Gastrocnemius medialis (tissue), 4 donors: ENCODE measurements at regions not wholly inside any gene's neighbourhood (a gene's known extent, or its start where the extent isn't known, plus 50 kb on each side); places are given as distances from the start of the nearest gene placed in this dataset.

Experiments
- ATAC-seq, 2 donors: fragments of 150-250 bp; one replicate each; pipeline ENCODE4 v1.9.1; 2016
- DNase-seq, 2 donors: peaks; one replicate each; pipeline ENCODE4 v3.0.0-alpha.2; 2019
- H3K27ac ChIP-seq, 4 donors: fragments of 200-600 bp; sonication (generic); 1 replicate in 1 of 4; 2 replicates in 3 of 4; pipeline ENCODE4 v1.5.1; 2016 to 2018; ENCODE audit warnings: mild to moderate bottlenecking in 2 of 4, moderate library complexity in 1 of 4
- H3K27me3 ChIP-seq, 3 donors: fragments of 200-600 bp; sonication (generic) in 2 of 3; 1 replicate in 1 of 3; 2 replicates in 2 of 3; pipeline versions ENCODE4 v1.5.1 to v1.6.0; 2016 to 2019; ENCODE audit warnings: mild to moderate bottlenecking in 1 of 3, moderate library complexity in 1 of 3
- H3K36me3 ChIP-seq, 2 donors: fragments of 200-600 bp; sonication (generic) in 1 of 2; one replicate each; pipeline ENCODE4 v1.5.1; 2017 to 2018
- H3K4me1 ChIP-seq, 2 donors: fragments of 200-600 bp; sonication (generic) in 1 of 2; one replicate each; pipeline ENCODE4 v1.5.1; 2016 to 2017; ENCODE audit warnings: mild to moderate bottlenecking in 2 of 2
- H3K4me3 ChIP-seq, 4 donors: fragments of 200-600 bp; sonication (generic) in 3 of 4; 1 replicate in 1 of 4; 2 replicates in 3 of 4; pipeline ENCODE4 v1.5.1; 2016 to 2019; ENCODE audit warnings: mild to moderate bottlenecking in 2 of 4
- H3K9me3 ChIP-seq, 3 donors: fragments of 200-600 bp; sonication (generic) in 2 of 3; 1 replicate in 1 of 3; 2 replicates in 2 of 3; pipeline ENCODE4 v1.5.1; 2016 to 2019
- POLR2A ChIP-seq, 2 donors: fragments of 450-650 bp; IDR thresholded peaks; one replicate each; pipeline ENCODE4 v1.6.1; 2017; ENCODE audit warnings: antibody characterized with exemption in 2 of 2, mild to moderate bottlenecking in 2 of 2, moderate library complexity in 2 of 2
- in situ Hi-C, 4 donors: fragments of 200-750 bp; cut with MboI; loops; one replicate each; pipeline versions ENCODE4 v1.15.0 to v1.8.0; 2017; ENCODE audit warnings: low sequenced_read_pairs in 4 of 4
- intact Hi-C: fragments of 100-400 bp; cut with DNase I; formaldehyde crosslinking; loops from one replicate; pipeline ENCODE4 v1.15.1; 2023; ENCODE audit warnings: low total_unique reads
- TF ChIP-seq, protein P1 (sequence below), 5 experiments: fragments of 450-650 bp in 3 of 5; fragments of 200-600 bp in 2 of 5; sonication (generic) in 2 of 5; IDR thresholded peaks in 4 of 5; conservative IDR thresholded peaks in 1 of 5; 1 replicate in 4 of 5; 2 replicates in 1 of 5; pipeline ENCODE4 v1.5.1; 2016 to 2019; ENCODE audit warnings: antibody characterized with exemption in 5 of 5, mild to moderate bottlenecking in 3 of 5, moderate library complexity in 3 of 5

DNA sequence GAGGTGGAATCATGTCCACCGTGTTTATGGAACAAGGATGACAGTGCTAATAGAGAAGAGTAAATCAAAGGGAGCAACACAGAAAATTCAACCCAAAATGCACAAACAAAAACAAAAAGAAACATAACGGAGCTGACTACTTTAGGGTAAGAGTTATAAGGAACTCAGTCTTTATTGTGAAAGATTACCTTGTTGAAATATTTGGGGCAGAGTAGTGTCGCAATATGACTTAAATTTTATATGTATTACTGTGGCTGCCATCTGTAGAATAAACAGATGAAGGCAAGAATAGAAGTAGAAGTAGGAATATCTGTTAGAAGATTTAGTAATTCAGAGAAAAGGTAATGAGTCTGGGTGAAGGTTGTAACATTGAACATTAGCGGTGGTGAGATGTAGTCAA is 913.9 kb downstream of the BRINP3 start:
- TF ChIP-seq, protein P1, sequence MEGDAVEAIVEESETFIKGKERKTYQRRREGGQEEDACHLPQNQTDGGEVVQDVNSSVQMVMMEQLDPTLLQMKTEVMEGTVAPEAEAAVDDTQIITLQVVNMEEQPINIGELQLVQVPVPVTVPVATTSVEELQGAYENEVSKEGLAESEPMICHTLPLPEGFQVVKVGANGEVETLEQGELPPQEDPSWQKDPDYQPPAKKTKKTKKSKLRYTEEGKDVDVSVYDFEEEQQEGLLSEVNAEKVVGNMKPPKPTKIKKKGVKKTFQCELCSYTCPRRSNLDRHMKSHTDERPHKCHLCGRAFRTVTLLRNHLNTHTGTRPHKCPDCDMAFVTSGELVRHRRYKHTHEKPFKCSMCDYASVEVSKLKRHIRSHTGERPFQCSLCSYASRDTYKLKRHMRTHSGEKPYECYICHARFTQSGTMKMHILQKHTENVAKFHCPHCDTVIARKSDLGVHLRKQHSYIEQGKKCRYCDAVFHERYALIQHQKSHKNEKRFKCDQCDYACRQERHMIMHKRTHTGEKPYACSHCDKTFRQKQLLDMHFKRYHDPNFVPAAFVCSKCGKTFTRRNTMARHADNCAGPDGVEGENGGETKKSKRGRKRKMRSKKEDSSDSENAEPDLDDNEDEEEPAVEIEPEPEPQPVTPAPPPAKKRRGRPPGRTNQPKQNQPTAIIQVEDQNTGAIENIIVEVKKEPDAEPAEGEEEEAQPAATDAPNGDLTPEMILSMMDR (IDR thresholded peaks at IDR 0.05 in 4 of 5, conservative IDR thresholded peaks at IDR 0.05 in 1 of 5) = no peak
- TF ChIP-seq POLR2A (IDR thresholded peaks at IDR 0.05) = no peak
- H3K9me3 ChIP-seq = no peaks in the 10 kb centered on the region
- in situ Hi-C loops (no loop called here), intact Hi-C loops (no loop called here)
- no peak overlapping the region for H3K4me3 ChIP-seq
- no peaks in the 10 kb centered on the region for H3K27me3 ChIP-seq
- H3K36me3 ChIP-seq = no peaks in the 10 kb centered on the region
- DNase-seq (no peak), ATAC-seq (no peak)
- no peak overlapping the region for H3K27ac ChIP-seq
- no peaks in the 10 kb centered on the region for H3K4me1 ChIP-seq

DNA sequence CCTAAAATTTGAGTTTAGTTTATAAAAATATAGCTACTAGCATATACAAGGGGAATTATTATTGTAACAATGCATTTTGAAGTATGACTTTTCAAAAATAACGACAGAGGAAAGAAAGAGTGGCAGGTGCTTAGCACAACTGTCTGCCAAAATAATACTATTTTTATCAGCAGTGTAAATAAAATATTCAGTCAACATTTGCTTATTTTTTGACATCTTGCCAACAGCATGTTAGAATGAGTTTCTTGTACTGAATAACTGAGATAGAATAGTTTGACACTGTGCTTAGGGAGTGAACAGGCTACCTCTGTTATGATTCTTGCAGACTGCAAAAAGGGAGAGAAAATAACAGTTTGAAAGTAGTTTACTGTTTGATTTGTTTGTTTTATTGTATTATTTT is 909.8 kb downstream of the BRINP3 start:
- Histone ChIP-seq H3K27me3 (no peaks in the 10 kb centered on the region), H3K4me3 (no peak overlapping the region), H3K4me1 (no peaks in the 10 kb centered on the region), H3K9me3 (no peaks in the 10 kb centered on the region), H3K36me3 (no peaks in the 10 kb centered on the region), H3K27ac (no peak overlapping the region)
- no peak for TF ChIP-seq POLR2A (IDR thresholded peaks at IDR 0.05)
- TF ChIP-seq, protein P1 (IDR thresholded peaks at IDR 0.05 in 4 of 5, conservative IDR thresholded peaks at IDR 0.05 in 1 of 5) = no peak
- in situ Hi-C loops (no loop called here), intact Hi-C loops (no loop called here)
- DNase-seq = no peak
- ATAC-seq = no peak

DNA sequence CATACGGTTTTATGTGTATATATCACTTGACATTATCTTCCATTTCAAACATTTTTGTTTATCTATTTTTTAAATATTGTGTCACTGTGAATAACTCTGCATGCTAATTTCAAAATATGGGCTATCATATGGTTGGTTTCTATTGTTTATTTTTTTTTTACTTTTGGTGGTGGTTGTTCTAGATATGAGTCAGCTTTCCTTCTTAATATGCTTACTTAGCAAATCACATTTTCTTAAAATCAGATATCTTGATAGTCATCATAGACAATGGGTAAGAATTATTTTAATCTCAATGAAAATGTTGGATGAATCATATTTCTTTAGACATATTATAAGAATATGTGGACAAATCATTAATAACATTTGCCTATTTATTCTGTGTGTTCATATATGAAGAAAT is 881.5 kb downstream of the BRINP3 start:
- TF ChIP-seq, protein P1 (IDR thresholded peaks at IDR 0.05 in 4 of 5, conservative IDR thresholded peaks at IDR 0.05 in 1 of 5) = no peak
- no peak for TF ChIP-seq POLR2A (IDR thresholded peaks at IDR 0.05)
- ATAC-seq (no peak), DNase-seq (no peak)
- H3K4me3 ChIP-seq = no peak overlapping the region
- no peaks in the 10 kb centered on the region for H3K27me3 ChIP-seq
- H3K36me3 ChIP-seq = no peaks in the 10 kb centered on the region
- no peaks in the 10 kb centered on the region for H3K9me3 ChIP-seq
- intact Hi-C loops (no loop called here), in situ Hi-C loops (no loop called here)
- no peaks in the 10 kb centered on the region for H3K4me1 ChIP-seq
- H3K27ac ChIP-seq = no peak overlapping the region

DNA sequence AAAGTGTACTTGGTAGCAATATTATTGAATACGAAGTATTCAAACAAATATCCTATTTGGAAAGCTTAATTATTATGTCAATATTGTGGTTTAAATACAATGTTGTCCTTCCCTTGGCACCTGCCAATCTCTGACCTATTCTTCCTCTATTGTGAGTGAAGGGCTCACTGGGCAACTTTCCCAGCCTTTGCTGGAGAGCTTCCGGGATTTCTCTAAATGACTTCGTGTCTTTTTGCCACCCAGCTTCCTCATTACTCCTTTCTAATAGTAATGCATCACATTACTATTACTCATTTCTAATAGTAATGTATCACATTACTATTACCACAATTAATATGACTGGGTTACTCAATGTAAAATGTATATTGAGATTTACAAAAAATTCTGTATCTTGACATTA is 880.6 kb downstream of the BRINP3 start:
- no peaks in the 10 kb centered on the region for H3K36me3 ChIP-seq
- no peaks in the 10 kb centered on the region for H3K27me3 ChIP-seq
- ATAC-seq (no peak), DNase-seq (no peak)
- H3K4me3 ChIP-seq = no peak overlapping the region
- no peak overlapping the region for H3K27ac ChIP-seq
- TF ChIP-seq, protein P1 (IDR thresholded peaks at IDR 0.05 in 4 of 5, conservative IDR thresholded peaks at IDR 0.05 in 1 of 5) = no peak
- no peak for TF ChIP-seq POLR2A (IDR thresholded peaks at IDR 0.05)
- intact Hi-C loops = no loop called here
- no peaks in the 10 kb centered on the region for H3K4me1 ChIP-seq
- no peaks in the 10 kb centered on the region for H3K9me3 ChIP-seq
- in situ Hi-C loops = no loop called here

DNA sequence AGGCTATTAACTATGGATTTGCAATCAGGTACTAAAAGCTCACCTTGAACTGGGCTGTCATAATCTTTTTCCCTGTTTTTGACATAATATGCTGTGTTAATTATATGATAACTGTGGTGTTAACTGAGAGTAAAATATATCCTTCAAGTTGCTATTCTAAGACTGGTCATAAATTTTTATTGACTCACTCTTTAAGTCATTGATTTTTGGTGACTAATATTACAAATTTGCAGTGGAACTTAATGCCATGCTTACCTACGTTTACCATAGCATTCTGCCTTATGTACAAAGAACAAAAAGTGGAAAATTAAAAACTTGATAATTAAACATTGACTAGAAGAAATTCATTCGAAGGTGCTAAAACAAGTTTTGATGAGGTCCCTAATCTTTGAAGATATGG is 872.4 kb downstream of the BRINP3 start:
- intact Hi-C loops = no loop called here
- H3K9me3 ChIP-seq = no peaks in the 10 kb centered on the region
- in situ Hi-C loops = no loop called here
- ATAC-seq = no peak
- H3K36me3 ChIP-seq = no peaks in the 10 kb centered on the region
- no peak overlapping the region for H3K4me3 ChIP-seq
- H3K27ac ChIP-seq = no peak overlapping the region
- no peak for DNase-seq
- no peaks in the 10 kb centered on the region for H3K4me1 ChIP-seq
- H3K27me3 ChIP-seq = no peaks in the 10 kb centered on the region
- TF ChIP-seq POLR2A (IDR thresholded peaks at IDR 0.05) = no peak
- TF ChIP-seq, protein P1 (IDR thresholded peaks at IDR 0.05 in 4 of 5, conservative IDR thresholded peaks at IDR 0.05 in 1 of 5) = no peak
